Astrocyte (in vitro differentiated cells and primary cell): ENCODE measurements at regions not wholly inside any gene's neighbourhood (a gene's known extent, or its start where the extent isn't known, plus 50 kb on each side); places are given as distances from the start of the nearest gene placed in this dataset.

Source experiments
- DNase-seq: peaks from one replicate; pipeline ENCODE4 v3.0.0-alpha.2; 2010; ENCODE audit warnings: low read depth
- FAIRE-seq: peaks from 2 replicates; lab custom pipeline; 2011; peaks lifted over from hg19 to GRCh38; lab: Jason Lieb, UNC
- H2AFZ ChIP-seq: 2 replicates; pipeline ENCODE4 v1.6.0; 2012; ENCODE audit warnings: low read depth, low read length, inconsistent platforms
- H3K27ac ChIP-seq: 2 replicates; pipeline ENCODE4 v1.5.1; 2011; ENCODE audit warnings: low read depth, low read length, inconsistent platforms
- H3K27me3 ChIP-seq: 2 replicates; pipeline ENCODE4 v1.6.0; 2011; ENCODE audit warnings: low read length, inconsistent platforms; ENCODE audit not compliant: insufficient read depth
- H3K36me3 ChIP-seq: 2 replicates; pipeline ENCODE4 v1.5.1; 2011; ENCODE audit warnings: low read length, inconsistent platforms; ENCODE audit not compliant: insufficient read depth
- H3K4me1 ChIP-seq: 2 replicates; pipeline ENCODE4 v1.5.1; 2011; ENCODE audit warnings: low read length, inconsistent platforms; ENCODE audit not compliant: insufficient read depth
- H3K4me2 ChIP-seq: 2 replicates; pipeline ENCODE4 v1.6.0; 2012; ENCODE audit warnings: low read length, inconsistent platforms
- H3K4me3 ChIP-seq: 2 replicates; pipeline ENCODE4 v1.5.1; 2011; ENCODE audit warnings: low read depth, mild to moderate bottlenecking, low read length, inconsistent platforms; ENCODE audit not compliant: insufficient read depth
- H3K79me2 ChIP-seq: 2 replicates; pipeline ENCODE4 v1.6.0; 2012; ENCODE audit warnings: mild to moderate bottlenecking, low read length, inconsistent platforms; ENCODE audit not compliant: insufficient read depth
- H3K9ac ChIP-seq: 2 replicates; pipeline ENCODE4 v1.6.0; 2012; ENCODE audit warnings: mild to moderate bottlenecking, low read length, inconsistent platforms
- H3K9me3 ChIP-seq: 2 replicates; pipeline ENCODE4 v1.5.1; 2012; ENCODE audit warnings: low read depth, mild to moderate bottlenecking, low read length, inconsistent platforms; ENCODE audit not compliant: insufficient read depth
- H4K20me1 ChIP-seq: 2 replicates; pipeline ENCODE4 v1.6.0; 2012; ENCODE audit warnings: low read length, inconsistent platforms; ENCODE audit not compliant: insufficient read depth
- H3K27ac Mint-ChIP-seq: one replicate; pipeline ENCODE4 v1.8.0; 2021; ENCODE audit warnings: mild to moderate bottlenecking, mixed read lengths; ENCODE audit not compliant: unreplicated experiment
- H3K27me3 Mint-ChIP-seq: one replicate; pipeline ENCODE4 v1.8.0; 2021; ENCODE audit warnings: low read depth, mixed read lengths; ENCODE audit not compliant: unreplicated experiment
- H3K36me3 Mint-ChIP-seq: one replicate; pipeline ENCODE4 v1.8.0; 2021; ENCODE audit warnings: low read depth, mixed read lengths; ENCODE audit not compliant: unreplicated experiment
- H3K4me1 Mint-ChIP-seq: one replicate; pipeline ENCODE4 v1.8.0; 2021; ENCODE audit warnings: low read depth, mixed read lengths; ENCODE audit not compliant: unreplicated experiment
- H3K4me3 Mint-ChIP-seq: one replicate; pipeline ENCODE4 v1.8.0; 2021; ENCODE audit warnings: mild to moderate bottlenecking, moderate library complexity, mixed read lengths; ENCODE audit not compliant: unreplicated experiment
- H3K9me3 Mint-ChIP-seq: one replicate; pipeline ENCODE4 v1.8.0; 2021; ENCODE audit warnings: mild to moderate bottlenecking, mixed read lengths; ENCODE audit not compliant: unreplicated experiment
- EZH2 ChIP-seq: IDR thresholded peaks from 2 replicates; pipeline ENCODE4 v1.6.1; 2012; ENCODE audit warnings: mild to moderate bottlenecking, low read length, inconsistent platforms; ENCODE audit not compliant: insufficient read depth
- TF ChIP-seq, protein P1 (sequence below): IDR thresholded peaks from 2 replicates; pipeline ENCODE4 v1.5.1; 2011; ENCODE audit warnings: low read depth, mild to moderate bottlenecking, inconsistent platforms, low read length, moderate library complexity; ENCODE audit not compliant: insufficient read depth

DNA sequence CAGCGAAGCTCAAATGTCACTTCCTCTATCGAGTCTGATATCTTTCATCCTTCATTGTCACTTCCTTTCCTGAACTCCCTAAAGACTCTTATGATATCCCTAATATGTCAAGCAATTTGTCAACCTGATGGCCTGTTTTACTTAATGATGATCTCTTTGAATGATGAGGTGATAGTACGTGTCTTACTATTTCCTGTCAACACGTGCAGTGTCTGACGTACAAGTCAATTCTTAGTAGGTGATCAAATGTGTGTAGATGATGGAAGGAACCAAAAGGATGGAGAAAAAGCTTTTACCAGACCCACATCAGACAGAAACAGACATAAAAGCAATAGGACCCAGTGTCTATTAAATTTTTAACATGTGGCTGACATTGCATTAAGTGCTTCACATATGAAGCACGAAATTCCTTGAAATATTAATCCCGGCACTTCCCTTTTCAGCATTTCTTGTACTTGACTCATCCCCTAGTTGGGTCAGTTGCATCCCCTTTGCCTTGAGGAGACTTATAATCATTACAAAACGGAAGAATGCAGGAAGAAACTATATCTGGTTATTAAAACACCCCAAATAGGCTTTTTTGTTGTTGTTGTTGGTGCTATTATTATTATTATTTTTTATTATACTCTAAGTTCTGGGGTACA lies 108.6 kb upstream of the NYAP2 start:
- no peaks in the 10 kb centered on the region for H3K36me3 Mint-ChIP-seq
- no peaks in the 10 kb centered on the region for H3K9me3 Mint-ChIP-seq

DNA sequence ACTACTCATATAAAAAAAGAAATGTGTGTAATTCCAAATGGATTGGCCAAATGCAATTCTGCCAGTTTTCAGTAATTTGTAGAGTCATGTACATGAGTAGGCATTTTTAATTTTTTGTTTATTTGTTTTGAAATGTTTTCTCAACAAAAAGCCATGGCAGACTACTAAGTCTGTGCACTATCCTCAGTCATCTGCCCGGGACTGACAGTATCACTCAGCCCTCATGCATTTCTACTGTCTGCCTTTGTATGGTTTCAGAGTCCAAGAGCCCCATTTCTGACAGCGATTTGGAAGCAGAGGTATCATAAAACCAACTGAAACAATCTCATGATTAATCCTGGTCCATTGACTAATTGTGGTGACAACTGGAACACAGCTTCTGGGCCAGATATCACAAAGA lies 109.9 kb upstream of the NYAP2 start:
- TF ChIP-seq, protein P1, sequence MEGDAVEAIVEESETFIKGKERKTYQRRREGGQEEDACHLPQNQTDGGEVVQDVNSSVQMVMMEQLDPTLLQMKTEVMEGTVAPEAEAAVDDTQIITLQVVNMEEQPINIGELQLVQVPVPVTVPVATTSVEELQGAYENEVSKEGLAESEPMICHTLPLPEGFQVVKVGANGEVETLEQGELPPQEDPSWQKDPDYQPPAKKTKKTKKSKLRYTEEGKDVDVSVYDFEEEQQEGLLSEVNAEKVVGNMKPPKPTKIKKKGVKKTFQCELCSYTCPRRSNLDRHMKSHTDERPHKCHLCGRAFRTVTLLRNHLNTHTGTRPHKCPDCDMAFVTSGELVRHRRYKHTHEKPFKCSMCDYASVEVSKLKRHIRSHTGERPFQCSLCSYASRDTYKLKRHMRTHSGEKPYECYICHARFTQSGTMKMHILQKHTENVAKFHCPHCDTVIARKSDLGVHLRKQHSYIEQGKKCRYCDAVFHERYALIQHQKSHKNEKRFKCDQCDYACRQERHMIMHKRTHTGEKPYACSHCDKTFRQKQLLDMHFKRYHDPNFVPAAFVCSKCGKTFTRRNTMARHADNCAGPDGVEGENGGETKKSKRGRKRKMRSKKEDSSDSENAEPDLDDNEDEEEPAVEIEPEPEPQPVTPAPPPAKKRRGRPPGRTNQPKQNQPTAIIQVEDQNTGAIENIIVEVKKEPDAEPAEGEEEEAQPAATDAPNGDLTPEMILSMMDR, result no peak
- TF ChIP-seq EZH2, result no peak
- no peak overlapping the region for H3K4me3 Mint-ChIP-seq
- H3K36me3 Mint-ChIP-seq, result no peaks in the 10 kb centered on the region
- no peaks in the 10 kb centered on the region for H3K9me3 Mint-ChIP-seq
- no peak overlapping the region for H3K27ac Mint-ChIP-seq
- no peaks in the 10 kb centered on the region for H3K27me3 ChIP-seq
- no peaks in the 10 kb centered on the region for H3K4me1 ChIP-seq
- no peaks in the 10 kb centered on the region for H3K9me3 ChIP-seq
- H3K79me2 ChIP-seq, result no peaks in the 10 kb centered on the region
- H3K36me3 ChIP-seq, result no peaks in the 10 kb centered on the region
- H3K4me3 ChIP-seq, result no peak overlapping the region
- no peak overlapping the region for H3K4me2 ChIP-seq
- H4K20me1 ChIP-seq, result no peaks in the 10 kb centered on the region
- DNase-seq, result no peak
- no peak overlapping the region for H3K27ac ChIP-seq
- H2AFZ ChIP-seq, result no peak overlapping the region
- no peak for FAIRE-seq
- H3K4me1 Mint-ChIP-seq, result peaks cover 10% of the 10 kb centered on the region
- no peak overlapping the region for H3K9ac ChIP-seq
- H3K27me3 Mint-ChIP-seq, result no peaks in the 10 kb centered on the region

More for the DNA sequence above, 108.6 kb upstream of the NYAP2 start:
- Histone ChIP-seq H3K9ac (no peak overlapping the region), H3K4me1 (no peaks in the 10 kb centered on the region), H3K27ac (no peak overlapping the region), H3K4me2 (no peak overlapping the region), H3K9me3 (no peaks in the 10 kb centered on the region), H4K20me1 (no peaks in the 10 kb centered on the region), H3K4me3 (no peak overlapping the region), H3K79me2 (no peaks in the 10 kb centered on the region), H3K36me3 (no peaks in the 10 kb centered on the region), H3K27me3 (no peaks in the 10 kb centered on the region), H2AFZ (no peak overlapping the region)
- no peak for TF ChIP-seq EZH2
- TF ChIP-seq, protein P1, result no peak
- Mint-ChIP-seq H3K4me3 (no peak overlapping the region), H3K27me3 (no peaks in the 10 kb centered on the region), H3K4me1 (peaks cover 10% of the 10 kb centered on the region), H3K27ac (no peak overlapping the region)
- no peak for FAIRE-seq
- no peak for DNase-seq

- Mint-ChIP-seq H3K4me1 (peaks cover 10% of the 10 kb centered on the region), H3K4me3 (no peak overlapping the region), H3K36me3 (no peaks in the 10 kb centered on the region), H3K9me3 (no peaks in the 10 kb centered on the region), H3K27ac (no peak overlapping the region), H3K27me3 (no peaks in the 10 kb centered on the region)
- Histone ChIP-seq H3K4me1 (no peaks in the 10 kb centered on the region), H3K9ac (no peak overlapping the region), H3K9me3 (no peaks in the 10 kb centered on the region), H3K36me3 (no peaks in the 10 kb centered on the region), H3K27me3 (no peaks in the 10 kb centered on the region), H3K27ac (no peak overlapping the region), H3K4me2 (no peak overlapping the region), H4K20me1 (no peaks in the 10 kb centered on the region), H3K79me2 (no peaks in the 10 kb centered on the region), H2AFZ (no peak overlapping the region), H3K4me3 (no peak overlapping the region)
- TF ChIP-seq, protein P1, result no peak
- no peak for TF ChIP-seq EZH2
- FAIRE-seq, result no peak
- peak; percentile 29 for DNase-seq
Observed at GRCh38 chr2:225288986-225289385, 110.5 kb upstream of the NYAP2 start.
